Transverse colon (tissue), 4 donors: ENCODE measurements at regions not wholly inside any gene's neighbourhood (a gene's known extent, or its start where the extent isn't known, plus 50 kb on each side); places are given as distances from the start of the nearest gene placed in this dataset.

Experiments
- DNase-seq: peaks from one replicate; pipeline ENCODE4 v3.0.0-alpha.2; 2019
- H3K27ac ChIP-seq, 4 donors: fragments of 200-600 bp; sonication (generic); 2 replicates each; pipeline ENCODE4 v1.5.1; 2016 to 2018; ENCODE audit warnings: inconsistent platforms in 4 of 4
- H3K27me3 ChIP-seq: fragments of 200-600 bp; sonication (generic); 2 replicates; pipeline ENCODE4 v1.5.1; 2017; ENCODE audit warnings: inconsistent platforms
- H3K36me3 ChIP-seq, 4 donors: fragments of 200-600 bp; sonication (generic); 2 replicates each; pipeline ENCODE4 v1.5.1; 2017 to 2019; ENCODE audit warnings: inconsistent platforms in 4 of 4
- H3K4me1 ChIP-seq, 4 donors: fragments of 200-600 bp; sonication (generic); 2 replicates each; pipeline ENCODE4 v1.5.1; 2017 to 2020; ENCODE audit warnings: inconsistent platforms in 4 of 4
- H3K4me3 ChIP-seq, 4 donors: fragments of 200-600 bp; sonication (generic); 1 replicate in 1 of 4; 2 replicates in 3 of 4; pipeline versions ENCODE4 v1.5.1 to v1.6.1; 2017 to 2019; ENCODE audit warnings: inconsistent platforms in 4 of 4
- H3K9me3 ChIP-seq, 2 donors: fragments of 200-600 bp; sonication (generic); 2 replicates each; pipeline ENCODE4 v1.5.1; 2017 to 2019; ENCODE audit warnings: inconsistent platforms in 2 of 2
- EP300 ChIP-seq: sonication (generic); formaldehyde crosslinking; IDR thresholded peaks from one replicate; pipeline ENCODE4 v1.6.1; 2017; ENCODE audit warnings: antibody characterized with exemption, low read depth
- POLR2A ChIP-seq: fragments of 450-650 bp; IDR thresholded peaks from one replicate; pipeline ENCODE4 v1.6.1; 2016; ENCODE audit warnings: antibody characterized with exemption, mild to moderate bottlenecking, moderate library complexity
- POLR2AphosphoS5 ChIP-seq, 3 donors: sonication (generic); formaldehyde crosslinking; IDR thresholded peaks; one replicate each; pipeline ENCODE4 v1.6.1; 2016; ENCODE audit warnings: antibody characterized with exemption in 3 of 3
- WGBS, 2 donors: methylation state at CpG; one replicate each; pipeline ENCODE4 v1.1.5; 2018; ENCODE audit warnings: low coverage in 1 of 2; 5-methylcytosine and 5-hydroxymethylcytosine counted together
- in situ Hi-C, 4 donors: fragments of 200-750 bp; cut with MboI; loops; one replicate each; pipeline versions ENCODE4 v1.15.0 to v1.15.1; 2017; ENCODE audit warnings: low sequenced_read_pairs in 3 of 4, low pct_ligation_motif_present in 1 of 4, low pct_unique_long_range_greater_than_20kb in 1 of 4
- intact Hi-C: fragments of 100-400 bp; cut with DNase I; formaldehyde crosslinking; loops from one replicate; pipeline ENCODE4 v1.15.1; 2023; ENCODE audit warnings: low total_unique reads
- TF ChIP-seq, protein P1 (sequence below), 5 experiments: fragments of 200-600 bp in 3 of 5; fragments of 450-650 bp in 2 of 5; sonication (generic) in 3 of 5; IDR thresholded peaks; 1 replicate in 2 of 5; 2 replicates in 3 of 5; pipeline ENCODE4 v1.5.1; 2016 to 2017; ENCODE audit warnings: antibody characterized with exemption in 5 of 5, inconsistent platforms in 3 of 5, mild to moderate bottlenecking in 2 of 5, moderate library complexity in 1 of 5

DNA sequence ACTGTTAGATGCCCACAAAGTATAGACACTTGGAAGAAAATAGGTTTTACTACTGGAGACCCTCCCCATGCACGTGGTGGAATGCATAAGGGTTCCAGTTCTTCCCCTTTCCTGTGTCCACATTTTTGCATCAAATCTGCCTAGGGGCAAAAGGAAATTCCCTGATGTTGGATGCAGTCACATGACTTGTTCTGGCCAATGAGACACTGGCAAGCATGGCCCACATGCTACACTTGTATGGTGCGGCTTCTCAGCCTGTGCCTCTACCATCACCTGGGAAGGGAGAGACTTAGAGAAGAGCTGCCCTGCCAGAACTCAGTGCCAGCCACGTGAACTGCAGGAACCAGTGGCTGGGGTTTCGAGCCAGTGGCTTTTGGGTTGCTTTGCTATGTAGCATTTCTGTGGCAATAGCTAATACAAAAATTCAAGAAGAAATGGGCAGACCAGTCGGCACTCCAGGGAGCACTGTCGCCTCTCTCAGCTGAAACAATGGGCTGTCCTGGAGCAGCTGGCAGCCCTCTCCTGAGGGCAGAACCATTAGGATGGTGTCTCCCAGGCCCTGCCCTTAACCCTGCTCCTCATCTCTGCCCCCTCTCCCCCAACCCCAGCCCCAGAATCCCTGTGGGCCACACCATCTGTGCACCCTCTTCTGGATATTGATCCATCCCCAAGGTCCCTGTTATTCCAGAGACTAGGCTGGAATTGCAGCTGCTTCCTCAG, 634.0 kb downstream of the UQCRFS1 start:
- in situ Hi-C loops = no loop called here
- Histone ChIP-seq H3K4me3 (no peak overlapping the region), H3K27ac (no peak overlapping the region), H3K9me3 (no peaks in the 10 kb centered on the region), H3K27me3 (no peaks in the 10 kb centered on the region), H3K4me1 (no peaks in the 10 kb centered on the region), H3K36me3 (no peaks in the 10 kb centered on the region)
- TF ChIP-seq, protein P1, sequence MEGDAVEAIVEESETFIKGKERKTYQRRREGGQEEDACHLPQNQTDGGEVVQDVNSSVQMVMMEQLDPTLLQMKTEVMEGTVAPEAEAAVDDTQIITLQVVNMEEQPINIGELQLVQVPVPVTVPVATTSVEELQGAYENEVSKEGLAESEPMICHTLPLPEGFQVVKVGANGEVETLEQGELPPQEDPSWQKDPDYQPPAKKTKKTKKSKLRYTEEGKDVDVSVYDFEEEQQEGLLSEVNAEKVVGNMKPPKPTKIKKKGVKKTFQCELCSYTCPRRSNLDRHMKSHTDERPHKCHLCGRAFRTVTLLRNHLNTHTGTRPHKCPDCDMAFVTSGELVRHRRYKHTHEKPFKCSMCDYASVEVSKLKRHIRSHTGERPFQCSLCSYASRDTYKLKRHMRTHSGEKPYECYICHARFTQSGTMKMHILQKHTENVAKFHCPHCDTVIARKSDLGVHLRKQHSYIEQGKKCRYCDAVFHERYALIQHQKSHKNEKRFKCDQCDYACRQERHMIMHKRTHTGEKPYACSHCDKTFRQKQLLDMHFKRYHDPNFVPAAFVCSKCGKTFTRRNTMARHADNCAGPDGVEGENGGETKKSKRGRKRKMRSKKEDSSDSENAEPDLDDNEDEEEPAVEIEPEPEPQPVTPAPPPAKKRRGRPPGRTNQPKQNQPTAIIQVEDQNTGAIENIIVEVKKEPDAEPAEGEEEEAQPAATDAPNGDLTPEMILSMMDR (IDR thresholded peaks at IDR 0.05) = no peak
- TF ChIP-seq POLR2A (no peak), EP300 (no peak), POLR2AphosphoS5 (IDR thresholded peaks at IDR 0.05) (no peak)
- WGBS, 2 donors = 83 to 84% methylated on average over 2 to 6 of the region's 6 CpGs
- no peak for DNase-seq
- intact Hi-C loops = no loop called here

DNA sequence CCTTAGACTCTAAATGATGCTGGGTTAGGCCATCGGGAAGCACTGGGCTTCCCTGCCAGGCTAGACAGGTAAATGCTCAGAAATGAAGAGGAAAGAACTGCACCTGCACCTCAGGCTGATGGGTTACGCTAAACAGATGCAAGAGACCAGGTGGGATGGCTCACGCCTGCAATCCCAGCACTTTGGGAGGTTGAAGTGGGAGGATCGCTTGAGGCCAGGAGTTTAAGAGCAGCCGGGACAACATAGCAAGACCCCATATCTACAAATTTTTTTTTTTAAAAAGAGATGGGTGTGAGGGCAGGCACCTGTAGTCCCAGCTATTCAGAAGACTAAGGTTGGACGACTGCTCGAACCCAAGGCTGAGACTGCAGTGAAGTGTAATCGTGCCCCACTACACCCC, 634.7 kb downstream of the UQCRFS1 start:
- in situ Hi-C loops = no loop called here
- H3K36me3 ChIP-seq = no peaks in the 10 kb centered on the region
- no peak overlapping the region for H3K4me3 ChIP-seq
- WGBS, 2 donors = 87 to 93% methylated on average over 5 to 8 of the region's 8 CpGs
- H3K9me3 ChIP-seq = no peaks in the 10 kb centered on the region
- TF ChIP-seq EP300 (no peak), POLR2A (no peak), POLR2AphosphoS5 (IDR thresholded peaks at IDR 0.05) (no peak)
- TF ChIP-seq, protein P1 (IDR thresholded peaks at IDR 0.05) = no peak
- no peak for DNase-seq
- H3K27ac ChIP-seq = no peak overlapping the region
- no peaks in the 10 kb centered on the region for H3K4me1 ChIP-seq
- intact Hi-C loops = no loop called here
- H3K27me3 ChIP-seq = no peaks in the 10 kb centered on the region

DNA sequence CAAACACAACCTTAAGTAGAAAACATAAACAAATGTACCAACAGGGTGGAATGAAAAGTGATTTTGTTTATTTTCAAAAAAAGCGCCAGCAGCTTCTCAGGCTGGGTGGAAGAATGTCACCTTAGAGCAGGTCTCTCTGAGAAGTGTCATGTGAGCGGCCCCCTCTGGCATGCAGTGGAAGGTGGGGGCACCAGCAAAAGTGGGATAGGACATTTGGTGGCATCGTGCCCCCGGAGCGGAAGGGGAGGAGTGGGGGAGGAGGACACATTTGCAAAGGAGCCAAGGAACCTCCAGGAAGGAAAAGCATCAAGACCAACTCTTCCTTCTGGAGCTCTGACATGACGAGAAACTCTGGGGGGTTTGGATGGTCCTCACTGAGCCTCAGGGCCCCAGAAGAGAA, 635.3 kb downstream of the UQCRFS1 start:
- Histone ChIP-seq H3K9me3 (no peaks in the 10 kb centered on the region), H3K27ac (no peak overlapping the region), H3K27me3 (no peaks in the 10 kb centered on the region), H3K36me3 (no peaks in the 10 kb centered on the region), H3K4me3 (no peak overlapping the region), H3K4me1 (no peaks in the 10 kb centered on the region)
- DNase-seq = no peak
- 63 to 74% methylated on average over 2 to 6 of the region's 6 CpGs for WGBS, 2 donors
- TF ChIP-seq POLR2A (no peak), EP300 (no peak), POLR2AphosphoS5 (IDR thresholded peaks at IDR 0.05) (no peak)
- TF ChIP-seq, protein P1 (IDR thresholded peaks at IDR 0.05) = no peak
- in situ Hi-C loops (no loop called here), intact Hi-C loops (no loop called here)

DNA sequence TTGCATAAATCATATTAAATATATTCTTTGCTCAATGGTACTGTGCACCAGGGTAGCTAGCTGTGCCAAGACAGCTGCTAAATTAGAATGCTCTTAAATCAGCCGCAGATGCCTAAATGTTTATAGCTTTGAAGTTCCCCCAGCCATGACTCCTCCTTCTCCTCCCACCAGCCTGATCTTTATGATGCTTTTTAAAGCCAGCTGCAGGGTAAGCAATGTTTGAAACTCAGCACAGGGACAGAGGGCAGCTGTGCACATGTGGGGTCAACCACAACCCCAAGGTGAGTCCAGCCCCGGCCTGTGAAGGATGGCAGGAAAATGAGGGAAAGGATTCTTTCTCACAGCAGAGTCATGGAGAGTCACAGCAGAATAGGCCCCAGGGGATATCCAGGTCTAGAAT, 635.7 kb downstream of the UQCRFS1 start:
- no peak for DNase-seq
- no peaks in the 10 kb centered on the region for H3K36me3 ChIP-seq
- 36% methylated on average over 2 of the region's 2 CpGs; no CpG with 5 or more reads in 1 of the 2 donors for WGBS, 2 donors
- intact Hi-C loops (no loop called here), in situ Hi-C loops (no loop called here)
- H3K27me3 ChIP-seq = no peaks in the 10 kb centered on the region
- H3K27ac ChIP-seq = no peak overlapping the region
- no peak overlapping the region for H3K4me3 ChIP-seq
- no peaks in the 10 kb centered on the region for H3K9me3 ChIP-seq
- TF ChIP-seq POLR2A = no peak
- TF ChIP-seq, protein P1 (IDR thresholded peaks at IDR 0.05) = no peak
- no peak for TF ChIP-seq POLR2AphosphoS5 (IDR thresholded peaks at IDR 0.05)
- TF ChIP-seq EP300 = no peak
- no peaks in the 10 kb centered on the region for H3K4me1 ChIP-seq
